PC-9 (cell line): ENCODE measurements at regions not wholly inside any gene's neighbourhood (a gene's known extent, or its start where the extent isn't known, plus 50 kb on each side); places are given as distances from the start of the nearest gene placed in this dataset.

ENCODE experiments used
- EZH2 ChIP-seq: fragments of 200-600 bp; sonication (generic); IDR thresholded peaks from 2 replicates; pipeline ENCODE4 v1.8.0; 2017; ENCODE audit warnings: antibody characterized with exemption, low read depth
- TF ChIP-seq, protein P1 (sequence below): fragments of 200-600 bp; sonication (generic); conservative IDR thresholded peaks from 2 replicates; pipeline ENCODE4 v1.6.1; 2017; ENCODE audit warnings: mixed run types, antibody characterized with exemption, mild to moderate bottlenecking, moderate library complexity

DNA sequence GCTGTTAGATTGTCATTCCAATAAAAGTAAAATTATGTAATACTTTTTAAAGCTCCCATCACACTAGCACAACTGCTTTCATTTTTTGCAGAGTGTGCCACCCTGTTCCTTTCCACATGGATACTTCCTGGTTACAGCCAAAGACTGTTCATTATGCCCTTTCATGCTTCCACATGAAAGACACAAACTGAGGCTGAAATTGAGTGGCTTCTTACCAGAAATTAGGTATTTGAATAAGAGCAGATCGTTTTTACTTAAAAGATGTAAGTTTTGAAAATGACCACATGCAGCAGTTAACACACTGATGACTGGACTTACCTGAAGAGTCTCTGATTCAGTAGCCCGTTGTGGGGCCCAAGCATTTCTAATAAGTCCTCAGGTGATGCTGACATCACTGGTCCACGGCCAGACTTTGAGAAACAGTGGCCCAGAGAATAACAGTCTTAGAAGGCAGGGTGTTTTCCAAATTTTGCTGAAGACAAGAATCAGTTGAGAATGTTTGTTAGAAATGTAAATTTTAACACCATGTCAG, 187.6 kb upstream of the DMRT1 start:
- TF ChIP-seq, protein P1, sequence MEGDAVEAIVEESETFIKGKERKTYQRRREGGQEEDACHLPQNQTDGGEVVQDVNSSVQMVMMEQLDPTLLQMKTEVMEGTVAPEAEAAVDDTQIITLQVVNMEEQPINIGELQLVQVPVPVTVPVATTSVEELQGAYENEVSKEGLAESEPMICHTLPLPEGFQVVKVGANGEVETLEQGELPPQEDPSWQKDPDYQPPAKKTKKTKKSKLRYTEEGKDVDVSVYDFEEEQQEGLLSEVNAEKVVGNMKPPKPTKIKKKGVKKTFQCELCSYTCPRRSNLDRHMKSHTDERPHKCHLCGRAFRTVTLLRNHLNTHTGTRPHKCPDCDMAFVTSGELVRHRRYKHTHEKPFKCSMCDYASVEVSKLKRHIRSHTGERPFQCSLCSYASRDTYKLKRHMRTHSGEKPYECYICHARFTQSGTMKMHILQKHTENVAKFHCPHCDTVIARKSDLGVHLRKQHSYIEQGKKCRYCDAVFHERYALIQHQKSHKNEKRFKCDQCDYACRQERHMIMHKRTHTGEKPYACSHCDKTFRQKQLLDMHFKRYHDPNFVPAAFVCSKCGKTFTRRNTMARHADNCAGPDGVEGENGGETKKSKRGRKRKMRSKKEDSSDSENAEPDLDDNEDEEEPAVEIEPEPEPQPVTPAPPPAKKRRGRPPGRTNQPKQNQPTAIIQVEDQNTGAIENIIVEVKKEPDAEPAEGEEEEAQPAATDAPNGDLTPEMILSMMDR: no peak
- TF ChIP-seq EZH2: no peak
